Suprapubic skin (tissue), 4 donors: ENCODE measurements at regions not wholly inside any gene's neighbourhood (a gene's known extent, or its start where the extent isn't known, plus 50 kb on each side); places are given as distances from the start of the nearest gene placed in this dataset.

Experiments
- DNase-seq, 2 donors: peaks; one replicate each; pipeline ENCODE4 v3.0.0-alpha.2; 2019; ENCODE audit warnings: low spot score in 2 of 2
- H3K27ac ChIP-seq: fragments of 200-600 bp; sonication (generic); one replicate; pipeline ENCODE4 v1.5.1; 2019
- H3K27me3 ChIP-seq: fragments of 200-600 bp; sonication (generic); one replicate; pipeline ENCODE4 v1.5.1; 2019
- H3K36me3 ChIP-seq: fragments of 200-600 bp; sonication (generic); one replicate; pipeline ENCODE4 v1.5.1; 2019
- H3K4me1 ChIP-seq: fragments of 200-600 bp; sonication (generic); one replicate; pipeline ENCODE4 v1.5.1; 2019
- H3K4me3 ChIP-seq: fragments of 200-600 bp; sonication (generic); one replicate; pipeline ENCODE4 v1.5.1; 2019; ENCODE audit warnings: mild to moderate bottlenecking
- H3K9me3 ChIP-seq: fragments of 200-600 bp; sonication (generic); one replicate; pipeline ENCODE4 v1.5.1; 2019
- EP300 ChIP-seq: sonication (generic); formaldehyde crosslinking; IDR thresholded peaks from one replicate; pipeline ENCODE4 v1.6.1; 2017; ENCODE audit warnings: antibody characterized with exemption
- POLR2A ChIP-seq, 2 donors: fragments of 450-650 bp; IDR thresholded peaks; one replicate each; pipeline ENCODE4 v1.6.1; 2017; ENCODE audit warnings: antibody characterized with exemption in 2 of 2, mild to moderate bottlenecking in 2 of 2, moderate library complexity in 2 of 2
- POLR2AphosphoS5 ChIP-seq, 3 donors: sonication (generic); formaldehyde crosslinking; IDR thresholded peaks; one replicate each; pipeline ENCODE4 v1.6.1; 2017; ENCODE audit warnings: antibody characterized with exemption in 3 of 3
- WGBS: methylation state at CpG from one replicate; pipeline ENCODE4 v1.1.5; 2018; 5-methylcytosine and 5-hydroxymethylcytosine counted together
- TF ChIP-seq, protein P1 (sequence below), 2 donors: fragments of 200-600 bp in 1 of 2; fragments of 450-650 bp in 1 of 2; sonication (generic) in 1 of 2; IDR thresholded peaks; one replicate each; pipeline ENCODE4 v1.5.1; 2016 to 2019; ENCODE audit warnings: antibody characterized with exemption in 2 of 2, mild to moderate bottlenecking in 1 of 2, moderate library complexity in 1 of 2

DNA sequence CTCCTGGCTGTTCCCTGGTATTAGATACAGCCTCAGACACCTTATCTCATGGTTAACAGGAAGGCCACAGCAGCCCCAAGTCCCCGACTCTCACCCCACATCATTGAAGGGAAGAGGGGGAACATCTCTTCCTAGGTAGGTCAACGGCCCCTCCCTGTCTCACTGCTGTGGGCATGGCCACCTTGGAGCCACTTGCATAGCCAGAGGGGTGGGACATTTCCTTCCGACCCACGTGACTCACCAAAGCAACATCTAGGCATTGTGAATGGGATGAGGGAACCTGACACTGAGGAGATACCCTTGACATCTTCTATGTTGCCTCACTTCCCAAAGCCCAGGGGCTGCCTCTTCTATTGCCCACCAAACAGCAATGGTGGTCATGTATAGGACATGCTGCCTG lies 68.5 kb upstream of the GPR26 start:
- H3K4me1 ChIP-seq: no peaks in the 10 kb centered on the region
- WGBS: 86% methylated on average over 1 of the region's 4 CpGs
- H3K27me3 ChIP-seq: peaks cover 14% of the 10 kb centered on the region
- H3K4me3 ChIP-seq: no peak overlapping the region
- DNase-seq: peak in 1 of 2 donors; percentile 53
- TF ChIP-seq, protein P1, sequence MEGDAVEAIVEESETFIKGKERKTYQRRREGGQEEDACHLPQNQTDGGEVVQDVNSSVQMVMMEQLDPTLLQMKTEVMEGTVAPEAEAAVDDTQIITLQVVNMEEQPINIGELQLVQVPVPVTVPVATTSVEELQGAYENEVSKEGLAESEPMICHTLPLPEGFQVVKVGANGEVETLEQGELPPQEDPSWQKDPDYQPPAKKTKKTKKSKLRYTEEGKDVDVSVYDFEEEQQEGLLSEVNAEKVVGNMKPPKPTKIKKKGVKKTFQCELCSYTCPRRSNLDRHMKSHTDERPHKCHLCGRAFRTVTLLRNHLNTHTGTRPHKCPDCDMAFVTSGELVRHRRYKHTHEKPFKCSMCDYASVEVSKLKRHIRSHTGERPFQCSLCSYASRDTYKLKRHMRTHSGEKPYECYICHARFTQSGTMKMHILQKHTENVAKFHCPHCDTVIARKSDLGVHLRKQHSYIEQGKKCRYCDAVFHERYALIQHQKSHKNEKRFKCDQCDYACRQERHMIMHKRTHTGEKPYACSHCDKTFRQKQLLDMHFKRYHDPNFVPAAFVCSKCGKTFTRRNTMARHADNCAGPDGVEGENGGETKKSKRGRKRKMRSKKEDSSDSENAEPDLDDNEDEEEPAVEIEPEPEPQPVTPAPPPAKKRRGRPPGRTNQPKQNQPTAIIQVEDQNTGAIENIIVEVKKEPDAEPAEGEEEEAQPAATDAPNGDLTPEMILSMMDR (IDR thresholded peaks at IDR 0.05): no peak
- no peaks in the 10 kb centered on the region for H3K36me3 ChIP-seq
- no peaks in the 10 kb centered on the region for H3K9me3 ChIP-seq
- H3K27ac ChIP-seq: no peak overlapping the region

DNA sequence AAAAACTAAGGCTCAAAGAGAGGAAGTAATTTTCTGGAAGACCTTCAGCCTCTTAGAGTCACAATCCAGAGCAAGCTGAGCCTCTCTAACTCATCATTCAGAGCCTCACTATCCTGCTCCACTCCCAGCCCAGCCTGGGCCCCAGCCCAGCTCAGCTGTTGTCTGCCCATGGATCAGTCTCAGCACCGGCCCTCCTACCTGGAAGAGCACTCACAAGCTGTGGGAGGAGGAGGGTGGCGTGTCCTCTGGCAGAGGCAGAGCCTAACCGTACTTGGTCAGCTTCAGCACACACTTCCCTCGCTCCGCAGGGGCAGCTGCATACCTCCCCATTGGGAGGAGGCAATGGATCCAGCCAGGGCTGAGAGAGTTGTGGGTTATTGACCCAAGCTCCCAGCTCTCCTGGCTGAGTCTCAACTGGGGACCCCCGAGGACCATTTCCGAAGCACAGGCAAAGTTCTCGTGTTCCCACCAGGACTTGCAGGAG lies 66.7 kb upstream of the GPR26 start:
- Histone ChIP-seq H3K4me1 (no peaks in the 10 kb centered on the region), H3K4me3 (no peak overlapping the region), H3K36me3 (no peaks in the 10 kb centered on the region), H3K9me3 (no peaks in the 10 kb centered on the region), H3K27me3 (peaks cover 32% of the 10 kb centered on the region), H3K27ac (no peak overlapping the region)
- TF ChIP-seq, protein P1 (IDR thresholded peaks at IDR 0.05): no peak
- TF ChIP-seq EP300 (no peak), POLR2A (IDR thresholded peaks at IDR 0.05) (no peak), POLR2AphosphoS5 (IDR thresholded peaks at IDR 0.05) (no peak)
- 79% methylated on average over 5 of the region's 8 CpGs for WGBS
- DNase-seq: peak in 1 of 2 donors; percentile 72

DNA sequence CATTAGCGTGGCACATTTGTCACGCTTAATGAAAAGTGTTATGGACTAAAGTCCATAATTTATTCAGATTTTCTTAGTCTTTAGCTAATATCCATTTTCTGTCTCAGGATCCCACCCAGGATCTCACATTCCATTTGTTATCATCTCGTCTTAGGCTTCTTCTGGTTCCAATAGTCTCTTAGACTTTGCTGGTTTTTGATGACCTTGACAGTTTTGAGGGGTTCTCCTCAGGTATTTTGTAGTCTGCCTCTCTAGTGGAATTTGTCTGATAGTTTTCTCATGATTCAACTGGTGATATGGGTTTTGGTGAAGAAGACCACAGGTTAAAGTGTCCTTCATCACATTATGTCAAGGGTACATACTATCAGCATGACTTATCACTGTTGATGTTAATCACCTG lies 66.0 kb upstream of the GPR26 start:
- DNase-seq: no peak
- WGBS: 86% methylated on average over 3 of the region's 3 CpGs
- Histone ChIP-seq H3K9me3 (no peaks in the 10 kb centered on the region), H3K27me3 (peaks cover 35% of the 10 kb centered on the region), H3K4me3 (no peak overlapping the region), H3K27ac (no peak overlapping the region), H3K36me3 (no peaks in the 10 kb centered on the region), H3K4me1 (no peaks in the 10 kb centered on the region)
- TF ChIP-seq, protein P1 (IDR thresholded peaks at IDR 0.05): no peak
- TF ChIP-seq POLR2A (IDR thresholded peaks at IDR 0.05): no peak
- TF ChIP-seq EP300: no peak
- no peak for TF ChIP-seq POLR2AphosphoS5 (IDR thresholded peaks at IDR 0.05)

DNA sequence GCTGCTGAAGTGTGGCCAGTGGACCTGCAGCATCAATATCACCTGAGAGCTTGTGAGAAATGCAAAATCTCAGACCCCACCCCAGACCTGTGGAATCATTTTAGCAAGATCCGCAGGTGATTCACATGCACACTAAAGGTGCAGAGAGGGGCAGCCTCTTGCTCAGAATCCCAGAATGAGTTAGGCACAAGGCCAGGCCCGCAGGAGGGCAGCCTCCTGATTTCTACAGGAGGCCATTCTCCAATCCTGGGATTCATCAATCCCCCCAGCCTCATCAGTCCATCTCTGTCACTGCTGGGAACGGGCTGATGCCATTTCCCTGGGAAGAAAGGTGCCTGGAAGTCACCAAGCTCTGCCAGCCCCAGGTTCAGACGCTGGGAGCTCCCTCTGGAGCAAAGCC lies 63.0 kb upstream of the GPR26 start:
- Histone ChIP-seq H3K4me1 (no peaks in the 10 kb centered on the region), H3K27ac (no peak overlapping the region), H3K9me3 (no peaks in the 10 kb centered on the region), H3K36me3 (no peaks in the 10 kb centered on the region), H3K27me3 (peaks cover 54% of the 10 kb centered on the region), H3K4me3 (no peak overlapping the region)
- WGBS: 30% methylated on average over 2 of the region's 4 CpGs
- peak in 1 of 2 donors; percentile 31 for DNase-seq
- TF ChIP-seq, protein P1 (IDR thresholded peaks at IDR 0.05): no peak
- no peak for TF ChIP-seq EP300
- no peak for TF ChIP-seq POLR2A (IDR thresholded peaks at IDR 0.05)

DNA sequence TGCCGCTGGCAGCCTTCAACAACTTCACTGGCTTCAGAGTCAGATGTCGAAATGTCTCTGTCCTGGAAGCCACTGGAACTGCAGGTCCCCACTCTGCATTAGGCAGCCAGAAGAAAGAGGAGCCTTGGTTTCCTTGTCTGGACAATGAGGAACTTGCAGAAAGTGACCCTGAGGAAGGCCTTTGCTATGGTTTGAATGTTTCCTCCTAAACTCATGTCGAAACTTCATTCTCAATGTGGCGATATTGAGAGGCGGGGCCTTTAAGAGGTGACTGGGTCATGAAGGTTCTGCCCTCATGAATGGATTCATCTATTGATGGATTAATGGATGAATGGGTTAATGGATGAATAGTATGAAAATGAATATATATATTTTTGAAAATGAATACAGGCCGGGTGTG lies 61.6 kb upstream of the GPR26 start:
- H3K36me3 ChIP-seq: no peaks in the 10 kb centered on the region
- 83% methylated on average over 6 of the region's 6 CpGs for WGBS
- H3K4me3 ChIP-seq: no peak overlapping the region
- H3K27me3 ChIP-seq: peaks cover 59% of the 10 kb centered on the region
- no peaks in the 10 kb centered on the region for H3K4me1 ChIP-seq
- TF ChIP-seq POLR2AphosphoS5 (IDR thresholded peaks at IDR 0.05) (no peak), POLR2A (IDR thresholded peaks at IDR 0.05) (no peak), EP300 (no peak)
- TF ChIP-seq, protein P1 (IDR thresholded peaks at IDR 0.05): no peak
- H3K9me3 ChIP-seq: no peaks in the 10 kb centered on the region
- peak in 1 of 2 donors; percentile 15 for DNase-seq
- no peak overlapping the region for H3K27ac ChIP-seq
